IMR-90 (cell line): ENCODE measurements at regions not wholly inside any gene's neighbourhood (a gene's known extent, or its start where the extent isn't known, plus 50 kb on each side); places are given as distances from the start of the nearest gene placed in this dataset.

Experiments used
- ATAC-seq: fragments of 200-7000 bp; cut with Tn5 transposase; 2 replicates; pipeline ENCODE4 v1.9.1; 2020; ENCODE audit warnings: low read depth, mild to moderate bottlenecking, moderate library complexity
- BruUV-seq: library from RNA; stranded (reverse); fragments of 400-500 nt; replicated peaks from 2 replicates; lab custom pipeline; 2021; lab: Mats Ljungman, UMichigan
- CTCF ChIA-PET: fragments of 300-600 bp; formaldehyde crosslinking; extraction: SDS; loops from one replicate; lab custom pipeline; 2021; ENCODE audit warnings: antibody characterized with exemption; lab: Yijun Ruan, JAX
- POLR2A ChIA-PET: fragments of 300-600 bp; sonication (Branson Sonifier 250); formaldehyde crosslinking; loops from one replicate; lab custom pipeline; 2022; ENCODE audit warnings: antibody characterized with exemption; ENCODE audit not compliant: unreplicated experiment; lab: Charles Lee
- DNase-seq: peaks from one replicate; pipeline ENCODE4 v3.0.0; 2013
- H2AFZ ChIP-seq: replicated peaks from 2 replicates; pipeline ENCODE3; 2013; ENCODE audit warnings: low read length, mild to moderate bottlenecking; ENCODE audit not compliant: poor library complexity
- H2AK5ac ChIP-seq: 2 replicates; pipeline ENCODE4 v1.6.1; 2013; ENCODE audit warnings: low read depth, low read length, inconsistent platforms
- H2AK9ac ChIP-seq: replicated peaks from 2 replicates; pipeline ENCODE3; 2013; ENCODE audit warnings: mild to moderate bottlenecking, low read depth, low read length, moderate library complexity; ENCODE audit not compliant: poor library complexity
- H2BK120ac ChIP-seq: 2 replicates; pipeline ENCODE4 v1.6.1; 2013; ENCODE audit warnings: low read depth, low read length, inconsistent platforms
- H2BK15ac ChIP-seq: 3 replicates; pipeline ENCODE4 v1.6.1; 2013; ENCODE audit warnings: low read depth, low read length, inconsistent platforms
- H2BK20ac ChIP-seq: 2 replicates; pipeline ENCODE4 v1.6.1; 2013; ENCODE audit warnings: low read depth, mild to moderate bottlenecking, inconsistent platforms, low read length, moderate library complexity
- H2BK5ac ChIP-seq: 2 replicates; pipeline ENCODE4 v1.6.1; 2013; ENCODE audit warnings: mild to moderate bottlenecking, low read depth, low read length, inconsistent platforms; ENCODE audit not compliant: poor library complexity, severe bottlenecking
- H3K14ac ChIP-seq: replicated peaks from 2 replicates; pipeline ENCODE4 v1.6.1; 2013; ENCODE audit warnings: low read depth, low read length, inconsistent platforms
- H3K18ac ChIP-seq: 2 replicates; pipeline ENCODE4 v1.6.1; 2013; ENCODE audit warnings: low read depth, low read length, control low read depth
- H3K23ac ChIP-seq: 2 replicates; pipeline ENCODE4 v1.6.1; 2013; ENCODE audit warnings: low read depth, low read length, inconsistent platforms
- H3K27ac ChIP-seq: 2 replicates; pipeline ENCODE4 v1.5.1; 2013; ENCODE audit warnings: mild to moderate bottlenecking, control low read depth, low read length; ENCODE audit not compliant: insufficient read depth
- H3K27me3 ChIP-seq: 2 replicates; pipeline ENCODE4 v1.6.1; 2013; ENCODE audit warnings: low read length; ENCODE audit not compliant: control insufficient read depth, insufficient read depth
- H3K36me3 ChIP-seq: 2 replicates; pipeline ENCODE4 v1.6.1; 2013; ENCODE audit warnings: low read length, mixed read lengths; ENCODE audit not compliant: control insufficient read depth, insufficient read depth
- H3K4ac ChIP-seq: 2 replicates; pipeline ENCODE4 v1.6.1; 2013; ENCODE audit warnings: low read depth, low read length, inconsistent platforms
- H3K4me1 ChIP-seq: 2 replicates; pipeline ENCODE4 v1.6.1; 2013; ENCODE audit warnings: low read length, mixed read lengths; ENCODE audit not compliant: control insufficient read depth, insufficient read depth
- H3K4me2 ChIP-seq: 2 replicates; pipeline ENCODE4 v1.6.1; 2013; ENCODE audit warnings: low read depth, mild to moderate bottlenecking, control low read depth, low read length, moderate library complexity
- H3K4me3 ChIP-seq: 2 replicates; pipeline ENCODE4 v1.5.1; 2013; ENCODE audit warnings: low read depth, mild to moderate bottlenecking, control low read depth, low read length, moderate library complexity; ENCODE audit not compliant: insufficient read depth
- H3K56ac ChIP-seq: 2 replicates; pipeline ENCODE4 v1.6.1; 2013; ENCODE audit warnings: low read length, inconsistent platforms; ENCODE audit not compliant: insufficient read depth; ENCODE audit errors: extremely low read depth
- H3K79me1 ChIP-seq, 2 experiments: 2 replicates each; pipeline ENCODE4 v1.6.1; 2013; ENCODE audit warnings: low read length in 2 of 2, inconsistent platforms in 1 of 2, low read depth in 1 of 2
- H3K9ac ChIP-seq: 2 replicates; pipeline ENCODE4 v1.6.1; 2013; ENCODE audit warnings: low read depth, low read length, control low read depth
- H3K9me1 ChIP-seq: 2 replicates; pipeline ENCODE4 v1.6.1; 2013; ENCODE audit warnings: low read length, inconsistent platforms; ENCODE audit not compliant: insufficient read depth
- H3K9me3 ChIP-seq: 2 replicates; pipeline ENCODE4 v1.6.1; 2013; ENCODE audit warnings: low read length; ENCODE audit not compliant: control insufficient read depth, insufficient read depth
- H4K20me1 ChIP-seq: 2 replicates; pipeline ENCODE4 v1.6.1; 2013; ENCODE audit warnings: low read length, inconsistent platforms; ENCODE audit not compliant: insufficient read depth
- H4K5ac ChIP-seq: 2 replicates; pipeline ENCODE4 v1.6.1; 2013; ENCODE audit warnings: mild to moderate bottlenecking, low read depth, low read length, control low read depth
- H4K8ac ChIP-seq, 2 experiments: 2 replicates each; pipeline ENCODE4 v1.6.1; 2013; ENCODE audit warnings: low read depth in 2 of 2, low read length in 2 of 2, control low read depth in 1 of 2, inconsistent platforms in 1 of 2
- H4K91ac ChIP-seq: 2 replicates; pipeline ENCODE4 v1.6.1; 2013; ENCODE audit warnings: low read depth, low read length, inconsistent platforms; ENCODE audit not compliant: insufficient read depth
- CEBPB ChIP-seq: IDR thresholded peaks from 2 replicates; pipeline ENCODE4 v1.6.1; 2012; ENCODE audit warnings: low read depth, low read length, improper control_type of control experiment
- CHD1 ChIP-seq: IDR thresholded peaks from 2 replicates; pipeline ENCODE4 v1.6.1; 2012; ENCODE audit warnings: low read depth, low read length, improper control_type of control experiment
- ELK1 ChIP-seq: fragments of 150-350 bp; IDR thresholded peaks from 2 replicates; pipeline ENCODE4 v1.6.1; 2016; ENCODE audit warnings: low read depth, mild to moderate bottlenecking, low read length, moderate library complexity, borderline replicate concordance
- FOS ChIP-seq: fragments of 150-350 bp; IDR thresholded peaks from 2 replicates; pipeline ENCODE4 v1.6.1; 2016; ENCODE audit warnings: low read depth, low read length
- MAFK ChIP-seq: IDR thresholded peaks from 2 replicates; pipeline ENCODE4 v1.6.1; 2012; ENCODE audit warnings: low read depth, low read length, improper control_type of control experiment
- MAZ ChIP-seq: IDR thresholded peaks from 2 replicates; pipeline ENCODE4 v1.6.1; 2012; ENCODE audit warnings: low read depth, mild to moderate bottlenecking, low read length, improper control_type of control experiment, moderate library complexity, borderline replicate concordance
- MXI1 ChIP-seq: IDR thresholded peaks from 2 replicates; pipeline ENCODE4 v1.6.1; 2012; ENCODE audit warnings: low read depth, mild to moderate bottlenecking, low read length, moderate library complexity, borderline replicate concordance
- POLR2A ChIP-seq: IDR thresholded peaks from 2 replicates; pipeline ENCODE4 v1.6.1; 2012; ENCODE audit warnings: mild to moderate bottlenecking, low read depth, low read length
- RCOR1 ChIP-seq: IDR thresholded peaks from 2 replicates; pipeline ENCODE4 v1.6.1; 2012; ENCODE audit warnings: mild to moderate bottlenecking, low read length, improper control_type of control experiment; ENCODE audit not compliant: insufficient replicate concordance
- RFX5 ChIP-seq: IDR thresholded peaks from 2 replicates; pipeline ENCODE4 v1.8.0; 2012; ENCODE audit warnings: low read depth, mild to moderate bottlenecking, low read length, moderate library complexity
- whole genome bisulfite sequencing, 2 experiments: methylation state at CpG; one replicate each; pipeline versions ENCODE4 v1.1.5 to v1.1.7; 2013; ENCODE audit warnings: missing lambda C conversion rate in 2 of 2; ENCODE audit not compliant: insufficient read length in 1 of 2; ENCODE audit errors: extremely low coverage in 2 of 2; 5-methylcytosine and 5-hydroxymethylcytosine counted together
- dilution Hi-C: fragments of 300-500 bp; cut with HindIII; formaldehyde crosslinking; loops from one replicate; pipeline ENCODE4 v1.14.3; 2018; ENCODE audit warnings: low sequenced_read_pairs; ENCODE audit not compliant: unreplicated experiment
- in situ Hi-C: fragments of 300-500 bp; cut with MboI; formaldehyde crosslinking; loops from 3 replicates; pipeline ENCODE4 v1.14.3; 2019; ENCODE audit warnings: low sequenced_read_pairs, inconsistent platforms, mixed read lengths
- intact Hi-C: fragments of 100-400 bp; cut with micrococcal nuclease; formaldehyde crosslinking; loops from 2 replicates; pipeline ENCODE4 v1.10.0; 2022
- TF ChIP-seq, protein P1 (sequence below): fragments of 150-350 bp; IDR thresholded peaks from 2 replicates; pipeline ENCODE4 v1.6.1; 2017; ENCODE audit warnings: mild to moderate bottlenecking, antibody characterized with exemption, low read length, low read depth

DNA sequence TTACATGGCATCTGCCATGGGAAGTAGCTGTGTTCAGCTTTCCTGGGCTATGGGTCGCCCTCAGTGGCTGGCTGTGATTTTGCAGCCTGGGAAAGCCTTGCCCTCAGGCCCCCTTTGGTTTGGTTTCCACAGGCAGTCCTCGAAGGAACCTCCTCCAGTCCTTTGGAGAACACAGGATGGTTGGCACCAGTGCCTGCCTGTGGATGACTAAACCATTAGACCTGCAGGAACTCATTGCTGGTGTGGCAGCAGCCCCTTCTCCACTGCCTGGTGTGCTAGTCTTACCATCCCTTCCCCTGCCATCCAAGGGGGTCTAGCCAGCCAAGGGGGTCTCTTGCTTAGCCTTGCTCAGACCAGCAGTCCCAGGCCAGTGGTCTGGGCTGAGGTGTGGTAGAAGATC, 71.4 kb upstream of the PJA1 start:
- ChIA-PET CTCF (interaction anchor here (1.3 kb wide), 1 partner anchor 9 kb away, joined by 3 read pairs; no protein-coding TSS in a partner anchor), POLR2A (no interaction called here)
- H3K4ac ChIP-seq, result no peak overlapping the region
- dilution Hi-C loops, result no loop called here
- no peaks in the 10 kb centered on the region for H3K36me3 ChIP-seq
- in situ Hi-C loops, result no loop called here
- no peak overlapping the region for H3K4me3 ChIP-seq
- no peak overlapping the region for H3K4me2 ChIP-seq
- ATAC-seq (no peak), DNase-seq (no peak)
- TF ChIP-seq MAZ (no peak), MXI1 (no peak), FOS (no peak), ELK1 (no peak), CHD1 (no peak), POLR2A (no peak), MAFK (no peak), CEBPB (no peak), RFX5 (no peak), RCOR1 (no peak)
- TF ChIP-seq, protein P1, sequence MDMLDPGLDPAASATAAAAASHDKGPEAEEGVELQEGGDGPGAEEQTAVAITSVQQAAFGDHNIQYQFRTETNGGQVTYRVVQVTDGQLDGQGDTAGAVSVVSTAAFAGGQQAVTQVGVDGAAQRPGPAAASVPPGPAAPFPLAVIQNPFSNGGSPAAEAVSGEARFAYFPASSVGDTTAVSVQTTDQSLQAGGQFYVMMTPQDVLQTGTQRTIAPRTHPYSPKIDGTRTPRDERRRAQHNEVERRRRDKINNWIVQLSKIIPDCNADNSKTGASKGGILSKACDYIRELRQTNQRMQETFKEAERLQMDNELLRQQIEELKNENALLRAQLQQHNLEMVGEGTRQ, result no peak
- H4K5ac ChIP-seq, result no peak overlapping the region
- no peaks in the 10 kb centered on the region for H3K4me1 ChIP-seq
- no peak overlapping the region for H3K9ac ChIP-seq
- H2AK5ac ChIP-seq, result no peak overlapping the region
- peaks cover 4% of the 10 kb centered on the region; the same call in 1 of the 2 replicates for H3K9me3 ChIP-seq
- no peak overlapping the region for H2AFZ ChIP-seq
- no peak overlapping the region for H2BK120ac ChIP-seq
- no peak overlapping the region for H3K27ac ChIP-seq
- H4K8ac ChIP-seq, result no peak overlapping the region
- 60% methylated on average over 1 of the region's 2 CpGs; no CpG with 5 or more reads in 1 of the 2 experiments for WGBS, 2 experiments
- no peak overlapping the region for H2AK9ac ChIP-seq
- no peaks in the 10 kb centered on the region; the same call in 1 of the 2 replicates for H3K9me1 ChIP-seq
- H3K18ac ChIP-seq, result no peak overlapping the region
- no peak overlapping the region for H3K23ac ChIP-seq
- H4K91ac ChIP-seq, result no peak overlapping the region
- no TSS peak for BruUV-seq
- H3K27me3 ChIP-seq, result peaks cover 25% of the 10 kb centered on the region
- no peak overlapping the region for H2BK20ac ChIP-seq
- H3K14ac ChIP-seq, result no peak overlapping the region
- H3K56ac ChIP-seq, result no peak overlapping the region
- intact Hi-C loops, result no loop called here
- no peaks in the 10 kb centered on the region for H3K79me1 ChIP-seq
- no peak overlapping the region for H2BK5ac ChIP-seq
- no peaks in the 10 kb centered on the region for H4K20me1 ChIP-seq
- H2BK15ac ChIP-seq, result no peak overlapping the region
